ENCODE measurements at regions not wholly inside any gene's neighbourhood (a gene's known extent, or its start where the extent isn't known, plus 50 kb on each side); places are given as distances from the start of the nearest gene placed in this dataset.

DNA sequence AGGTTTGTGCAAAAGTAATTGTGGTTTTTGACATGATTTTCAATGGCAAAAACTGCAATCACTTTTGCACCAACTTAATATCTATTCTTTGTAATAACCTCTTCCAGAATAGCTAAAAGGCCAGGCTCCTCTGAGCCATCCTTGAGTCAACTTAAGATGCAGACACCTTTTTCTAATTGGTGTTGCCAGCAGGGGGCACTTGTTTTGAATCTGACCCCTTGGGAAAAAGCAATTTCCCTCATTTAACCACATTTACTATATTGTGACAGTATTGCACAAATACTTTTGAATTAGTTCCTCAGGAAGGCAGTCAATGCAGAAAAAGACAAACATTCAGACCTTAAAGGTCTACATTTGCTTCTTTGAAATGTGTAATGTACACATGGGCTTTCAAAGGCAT, 78.6 kb upstream of the GALNT5 start:
- DNase-seq (ENCODE audit: low spot score), result no peak
- no peak overlapping the region for H2AK5ac ChIP-seq (ENCODE audit: low read depth, low read length)
- no peaks in the 10 kb centered on the region for H3K27me3 ChIP-seq (ENCODE audit: control insufficient read depth in 3 of 3, insufficient read depth in 3 of 3, low read depth in 1 of 3, low read length in 3 of 3)
- no peak overlapping the region for H3K23ac ChIP-seq (ENCODE audit: low read depth, low read length, poor library complexity)
- no peak overlapping the region for H3K27ac ChIP-seq (replicated peaks; ENCODE audit: low read length)
- H3K4me3 ChIP-seq (ENCODE audit: low read length in 2 of 2), result no peak overlapping the region
- no peak overlapping the region for H3K4ac ChIP-seq (ENCODE audit: low read length)
- H4K8ac ChIP-seq (ENCODE audit: low read depth, low read length), result no peak overlapping the region
- H2BK15ac ChIP-seq (ENCODE audit: low read length), result no peak overlapping the region
- no peaks in the 10 kb centered on the region for H3K4me1 ChIP-seq (ENCODE audit: control insufficient read depth in 2 of 2, insufficient read depth in 1 of 2, low read depth in 1 of 2, low read length in 2 of 2)
- no peak overlapping the region for H3K9ac ChIP-seq (ENCODE audit: low read depth, low read length, poor library complexity)
- H3K18ac ChIP-seq (ENCODE audit: low read length), result no peak overlapping the region
- no peaks in the 10 kb centered on the region for H3K79me1 ChIP-seq (ENCODE audit: low read depth, low read length)
- no peak overlapping the region for H2BK120ac ChIP-seq (ENCODE audit: low read depth, low read length)
- no peak overlapping the region for H3K14ac ChIP-seq (ENCODE audit: low read length)
- H3K4me2 ChIP-seq (ENCODE audit: insufficient read depth, low read length, poor library complexity, severe bottlenecking), result no peak overlapping the region
- no peaks in the 10 kb centered on the region for H3K9me3 ChIP-seq (replicated peaks in 1 of 2; ENCODE audit: control insufficient read depth in 2 of 2, insufficient read depth in 1 of 2, low read depth in 1 of 2, low read length in 2 of 2)
- H2AFZ ChIP-seq (ENCODE audit: low read length), result no peak overlapping the region
- no peaks in the 10 kb centered on the region for H3K36me3 ChIP-seq (replicated peaks in 1 of 2; ENCODE audit: control insufficient read depth in 2 of 2, insufficient read depth in 2 of 2, low read length in 2 of 2)
- no peak overlapping the region for H4K91ac ChIP-seq (ENCODE audit: low read depth, low read length, poor library complexity)
- no peak overlapping the region for H2BK5ac ChIP-seq (ENCODE audit: low read length)
- no peak overlapping the region for H2BK12ac ChIP-seq (ENCODE audit: low read length)

DNA sequence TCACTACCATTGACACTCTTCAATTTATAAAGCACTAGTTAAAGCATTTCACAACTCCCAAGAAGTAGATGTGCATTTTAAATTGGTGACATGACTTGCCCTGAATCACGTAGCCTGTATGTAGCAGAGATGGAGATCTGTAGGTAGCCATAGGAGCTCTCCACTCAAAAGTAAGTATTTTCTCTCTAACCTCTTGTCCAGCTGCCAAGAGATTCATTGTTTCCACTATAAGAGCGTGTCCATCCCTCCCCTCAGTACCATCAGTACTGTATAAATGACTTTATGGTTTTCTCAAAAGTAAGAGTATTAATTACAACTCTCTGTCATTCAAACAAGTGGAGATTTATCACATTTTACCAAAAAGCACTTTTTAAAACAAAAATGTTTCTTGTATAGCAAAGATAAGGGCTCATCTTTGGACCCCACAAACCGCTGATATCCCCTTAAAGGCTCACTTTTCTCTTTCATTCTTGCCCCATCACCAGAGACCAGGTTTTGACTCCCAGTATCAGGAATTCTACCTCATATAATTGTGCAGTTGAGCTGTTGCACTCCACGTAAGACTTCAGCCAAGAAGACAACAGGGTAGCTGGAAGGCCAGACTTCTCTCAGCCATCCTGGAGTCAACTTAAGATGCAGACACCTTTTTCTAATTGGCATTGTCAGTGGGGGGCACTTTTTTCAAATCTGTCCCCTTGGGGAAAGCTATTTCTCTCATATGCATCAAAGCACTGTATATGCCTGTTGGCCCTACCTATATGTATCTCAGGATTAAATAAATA, 78.0 kb upstream of the GALNT5 start:
- H2BK15ac ChIP-seq (ENCODE audit: low read length), result no peak overlapping the region
- no peak overlapping the region for H3K4me2 ChIP-seq (ENCODE audit: insufficient read depth, low read length, poor library complexity, severe bottlenecking)
- no peak overlapping the region for H3K18ac ChIP-seq (ENCODE audit: low read length)
- no peak overlapping the region for H2AK5ac ChIP-seq (ENCODE audit: low read depth, low read length)
- no peak overlapping the region for H2BK120ac ChIP-seq (ENCODE audit: low read depth, low read length)
- H3K27me3 ChIP-seq (ENCODE audit: control insufficient read depth in 3 of 3, insufficient read depth in 3 of 3, low read depth in 1 of 3, low read length in 3 of 3), result no peaks in the 10 kb centered on the region
- no peak overlapping the region for H3K4me3 ChIP-seq (ENCODE audit: low read length in 2 of 2)
- no peak overlapping the region for H3K4ac ChIP-seq (ENCODE audit: low read length)
- H2BK12ac ChIP-seq (ENCODE audit: low read length), result no peak overlapping the region
- H4K91ac ChIP-seq (ENCODE audit: low read depth, low read length, poor library complexity), result no peak overlapping the region
- no peak overlapping the region for H3K14ac ChIP-seq (ENCODE audit: low read length)
- H3K36me3 ChIP-seq (replicated peaks in 1 of 2; ENCODE audit: control insufficient read depth in 2 of 2, insufficient read depth in 2 of 2, low read length in 2 of 2), result no peaks in the 10 kb centered on the region
- H3K23ac ChIP-seq (ENCODE audit: low read depth, low read length, poor library complexity), result no peak overlapping the region
- H3K27ac ChIP-seq (replicated peaks; ENCODE audit: low read length), result no peak overlapping the region
- no peaks in the 10 kb centered on the region for H3K9me3 ChIP-seq (replicated peaks in 1 of 2; ENCODE audit: control insufficient read depth in 2 of 2, insufficient read depth in 1 of 2, low read depth in 1 of 2, low read length in 2 of 2)
- H3K4me1 ChIP-seq (ENCODE audit: control insufficient read depth in 2 of 2, insufficient read depth in 1 of 2, low read depth in 1 of 2, low read length in 2 of 2), result no peaks in the 10 kb centered on the region
- H4K8ac ChIP-seq (ENCODE audit: low read depth, low read length), result no peak overlapping the region
- WGBS, 2 donors (ENCODE audit: extremely low coverage in 2 of 2, insufficient read length in 2 of 2, insufficient replicate concordance in 1 of 2), result no CpG with 5 or more reads among the region's 4 CpGs
- no peak overlapping the region for H2AFZ ChIP-seq (ENCODE audit: low read length)
- no peak for DNase-seq (ENCODE audit: low spot score)
- no peak overlapping the region for H3K9ac ChIP-seq (ENCODE audit: low read depth, low read length, poor library complexity)
- H2BK5ac ChIP-seq (ENCODE audit: low read length), result no peak overlapping the region
- no peaks in the 10 kb centered on the region for H3K79me1 ChIP-seq (ENCODE audit: low read depth, low read length)

DNA sequence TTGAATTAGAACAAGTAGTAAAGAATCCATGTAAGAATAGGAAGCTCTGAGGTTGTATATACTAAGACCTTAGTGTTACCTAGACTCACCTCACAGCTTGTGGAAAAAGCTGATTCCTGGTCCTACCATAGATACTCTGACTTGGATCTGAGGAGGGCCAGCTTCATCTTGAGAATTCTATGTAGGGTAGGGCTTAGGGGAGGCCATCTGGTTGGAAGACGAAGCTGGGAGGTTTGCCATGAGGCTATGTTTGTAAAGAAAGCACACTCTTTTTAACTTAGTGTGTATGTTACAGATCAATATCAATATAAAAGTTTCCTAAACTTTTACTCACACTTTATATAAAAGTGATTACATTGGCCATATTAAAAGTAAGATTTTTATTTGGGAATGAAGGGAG, 77.1 kb upstream of the GALNT5 start:
- no peak overlapping the region for H2AK5ac ChIP-seq (ENCODE audit: low read depth, low read length)
- no peak overlapping the region for H3K23ac ChIP-seq (ENCODE audit: low read depth, low read length, poor library complexity)
- no peak overlapping the region for H2BK120ac ChIP-seq (ENCODE audit: low read depth, low read length)
- no peaks in the 10 kb centered on the region for H3K4me1 ChIP-seq (ENCODE audit: control insufficient read depth in 2 of 2, insufficient read depth in 1 of 2, low read depth in 1 of 2, low read length in 2 of 2)
- no peak overlapping the region for H2BK12ac ChIP-seq (ENCODE audit: low read length)
- WGBS, 2 donors (ENCODE audit: extremely low coverage in 2 of 2, insufficient read length in 2 of 2, insufficient replicate concordance in 1 of 2), result no CpG with 5 or more reads among the region's 1 CpG
- H3K14ac ChIP-seq (ENCODE audit: low read length), result no peak overlapping the region
- no peaks in the 10 kb centered on the region for H3K9me3 ChIP-seq (replicated peaks in 1 of 2; ENCODE audit: control insufficient read depth in 2 of 2, insufficient read depth in 1 of 2, low read depth in 1 of 2, low read length in 2 of 2)
- H2BK15ac ChIP-seq (ENCODE audit: low read length), result no peak overlapping the region
- no peaks in the 10 kb centered on the region for H3K27me3 ChIP-seq (ENCODE audit: control insufficient read depth in 3 of 3, insufficient read depth in 3 of 3, low read depth in 1 of 3, low read length in 3 of 3)
- H3K4me2 ChIP-seq (ENCODE audit: insufficient read depth, low read length, poor library complexity, severe bottlenecking), result no peak overlapping the region
- H4K8ac ChIP-seq (ENCODE audit: low read depth, low read length), result no peak overlapping the region
- H3K4me3 ChIP-seq (ENCODE audit: low read length in 2 of 2), result no peak overlapping the region
- H3K79me1 ChIP-seq (ENCODE audit: low read depth, low read length), result no peaks in the 10 kb centered on the region
- H4K91ac ChIP-seq (ENCODE audit: low read depth, low read length, poor library complexity), result no peak overlapping the region
- no peak for DNase-seq (ENCODE audit: low spot score)
- no peak overlapping the region for H2AFZ ChIP-seq (ENCODE audit: low read length)
- H3K18ac ChIP-seq (ENCODE audit: low read length), result no peak overlapping the region
- H2BK5ac ChIP-seq (ENCODE audit: low read length), result no peak overlapping the region
- no peak overlapping the region for H3K4ac ChIP-seq (ENCODE audit: low read length)
- H3K27ac ChIP-seq (replicated peaks; ENCODE audit: low read length), result no peak overlapping the region
- H3K36me3 ChIP-seq (replicated peaks in 1 of 2; ENCODE audit: control insufficient read depth in 2 of 2, insufficient read depth in 2 of 2, low read length in 2 of 2), result no peaks in the 10 kb centered on the region
- no peak overlapping the region for H3K9ac ChIP-seq (ENCODE audit: low read depth, low read length, poor library complexity)

DNA sequence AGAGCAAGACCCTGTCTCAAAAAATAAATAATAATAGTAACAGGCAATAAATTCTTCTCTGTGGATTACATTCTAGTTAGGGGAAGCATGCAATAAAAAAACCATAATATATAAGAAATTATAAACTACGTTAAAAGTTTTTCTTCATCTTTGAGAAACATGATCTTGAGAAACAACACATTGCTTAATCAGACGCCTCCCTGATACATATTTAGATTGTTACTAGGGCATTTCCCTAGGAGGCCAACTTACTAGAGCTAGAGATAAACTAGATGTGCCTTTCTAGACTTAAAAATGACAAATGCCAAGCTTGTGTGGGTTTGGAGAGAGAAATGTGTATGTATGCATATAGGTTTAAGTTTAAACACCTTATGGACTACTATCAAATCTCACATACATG, 76.3 kb upstream of the GALNT5 start:
- no peaks in the 10 kb centered on the region for H3K9me3 ChIP-seq (replicated peaks in 1 of 2; ENCODE audit: control insufficient read depth in 2 of 2, insufficient read depth in 1 of 2, low read depth in 1 of 2, low read length in 2 of 2)
- no peak overlapping the region for H2AFZ ChIP-seq (ENCODE audit: low read length)
- no peak overlapping the region for H2BK5ac ChIP-seq (ENCODE audit: low read length)
- no peak overlapping the region for H3K4me2 ChIP-seq (ENCODE audit: insufficient read depth, low read length, poor library complexity, severe bottlenecking)
- no peak overlapping the region for H4K8ac ChIP-seq (ENCODE audit: low read depth, low read length)
- no peak overlapping the region for H3K27ac ChIP-seq (replicated peaks; ENCODE audit: low read length)
- no peaks in the 10 kb centered on the region for H3K79me1 ChIP-seq (ENCODE audit: low read depth, low read length)
- no peak for DNase-seq (ENCODE audit: low spot score)
- H3K4me1 ChIP-seq (ENCODE audit: control insufficient read depth in 2 of 2, insufficient read depth in 1 of 2, low read depth in 1 of 2, low read length in 2 of 2), result no peaks in the 10 kb centered on the region
- no peak overlapping the region for H2AK5ac ChIP-seq (ENCODE audit: low read depth, low read length)
- no peak overlapping the region for H3K4me3 ChIP-seq (ENCODE audit: low read length in 2 of 2)
- no peak overlapping the region for H3K9ac ChIP-seq (ENCODE audit: low read depth, low read length, poor library complexity)
- H2BK15ac ChIP-seq (ENCODE audit: low read length), result no peak overlapping the region
- H4K91ac ChIP-seq (ENCODE audit: low read depth, low read length, poor library complexity), result no peak overlapping the region
- no peaks in the 10 kb centered on the region for H3K27me3 ChIP-seq (ENCODE audit: control insufficient read depth in 3 of 3, insufficient read depth in 3 of 3, low read depth in 1 of 3, low read length in 3 of 3)
- H3K14ac ChIP-seq (ENCODE audit: low read length), result no peak overlapping the region
- no peak overlapping the region for H2BK12ac ChIP-seq (ENCODE audit: low read length)
- WGBS, 2 donors (ENCODE audit: extremely low coverage in 2 of 2, insufficient read length in 2 of 2, insufficient replicate concordance in 1 of 2), result no CpG with 5 or more reads among the region's 2 CpGs
- H3K23ac ChIP-seq (ENCODE audit: low read depth, low read length, poor library complexity), result no peak overlapping the region
- H3K4ac ChIP-seq (ENCODE audit: low read length), result no peak overlapping the region
- no peaks in the 10 kb centered on the region for H3K36me3 ChIP-seq (replicated peaks in 1 of 2; ENCODE audit: control insufficient read depth in 2 of 2, insufficient read depth in 2 of 2, low read length in 2 of 2)
- H2BK120ac ChIP-seq (ENCODE audit: low read depth, low read length), result no peak overlapping the region
- no peak overlapping the region for H3K18ac ChIP-seq (ENCODE audit: low read length)
